Peyer's patch (tissue), 4 donors: ENCODE measurements at regions not wholly inside any gene's neighbourhood (a gene's known extent, or its start where the extent isn't known, plus 50 kb on each side); places are given as distances from the start of the nearest gene placed in this dataset.

Experiments used
- DNase-seq, 3 donors: peaks; one replicate each; pipeline ENCODE4 v3.0.0-alpha.2; 2017 to 2019
- H3K27ac ChIP-seq, 4 donors: fragments of 200-600 bp; sonication (generic); one replicate each; pipeline ENCODE4 v1.5.1; 2016 to 2019
- H3K27me3 ChIP-seq, 2 donors: fragments of 200-600 bp; sonication (generic); one replicate each; pipeline ENCODE4 v1.5.1; 2019
- H3K36me3 ChIP-seq, 3 donors: fragments of 200-600 bp; sonication (generic); one replicate each; pipeline ENCODE4 v1.5.1; 2016 to 2019
- H3K4me1 ChIP-seq, 4 donors: fragments of 200-600 bp; sonication (generic); one replicate each; pipeline ENCODE4 v1.5.1; 2016 to 2019
- H3K4me3 ChIP-seq, 4 donors: fragments of 200-600 bp; sonication (generic); 1 replicate in 3 of 4; 2 replicates in 1 of 4; pipeline ENCODE4 v1.5.1; 2016 to 2019; ENCODE audit warnings: mild to moderate bottlenecking in 1 of 4
- H3K9me3 ChIP-seq, 4 donors: fragments of 200-600 bp; sonication (generic); one replicate each; pipeline ENCODE4 v1.5.1; 2016 to 2019; ENCODE audit warnings: mild to moderate bottlenecking in 1 of 4
- CTCF ChIP-seq, 6 experiments: fragments of 450-650 bp in 4 of 6; fragments of 200-600 bp in 2 of 6; sonication (generic) in 1 of 6; IDR thresholded peaks; one replicate each; pipeline ENCODE4 v1.5.1; 2017 to 2019; ENCODE audit warnings: antibody characterized with exemption in 6 of 6, mild to moderate bottlenecking in 3 of 6, moderate library complexity in 1 of 6
- POLR2A ChIP-seq, 2 donors: fragments of 450-650 bp; IDR thresholded peaks; one replicate each; pipeline ENCODE4 v1.5.1; 2017; ENCODE audit warnings: antibody characterized with exemption in 2 of 2, mild to moderate bottlenecking in 2 of 2, moderate library complexity in 2 of 2

- DNase-seq, result no peak
- TF ChIP-seq CTCF (IDR thresholded peaks at IDR 0.05) (no peak), POLR2A (IDR thresholded peaks at IDR 0.05) (no peak)
- H3K9me3 ChIP-seq, result no peaks in the 10 kb centered on the region
- H3K27ac ChIP-seq, result no peak overlapping the region
- H3K4me1 ChIP-seq, result no peaks in the 10 kb centered on the region
- no peak overlapping the region for H3K4me3 ChIP-seq
- no peaks in the 10 kb centered on the region for H3K36me3 ChIP-seq
- no peaks in the 10 kb centered on the region for H3K27me3 ChIP-seq
These were observed 413.1 kb downstream of the PDGFC start for GRCh38 chr4:156558373-156559025.

GRCh38 chr4:156557920-156558319, 413.7 kb downstream of the PDGFC start:
- H3K4me1 ChIP-seq, result no peaks in the 10 kb centered on the region
- H3K9me3 ChIP-seq, result no peaks in the 10 kb centered on the region
- DNase-seq, result no peak
- no peak for TF ChIP-seq POLR2A (IDR thresholded peaks at IDR 0.05)
- TF ChIP-seq CTCF (IDR thresholded peaks at IDR 0.05), result no peak
- H3K27ac ChIP-seq, result no peak overlapping the region
- no peaks in the 10 kb centered on the region for H3K36me3 ChIP-seq
- H3K4me3 ChIP-seq, result no peak overlapping the region
- no peaks in the 10 kb centered on the region for H3K27me3 ChIP-seq

GRCh38 chr4:156556336-156556735, 415.3 kb downstream of the PDGFC start:
- Histone ChIP-seq H3K27me3 (no peaks in the 10 kb centered on the region), H3K27ac (no peak overlapping the region), H3K36me3 (no peaks in the 10 kb centered on the region), H3K4me3 (no peak overlapping the region), H3K4me1 (no peaks in the 10 kb centered on the region), H3K9me3 (no peaks in the 10 kb centered on the region)
- no peak for DNase-seq
- TF ChIP-seq POLR2A (IDR thresholded peaks at IDR 0.05) (no peak), CTCF (IDR thresholded peaks at IDR 0.05) (no peak)

GRCh38 chr4:156553659-156554058, 417.9 kb downstream of the PDGFC start:
- Histone ChIP-seq H3K4me1 (no peaks in the 10 kb centered on the region), H3K4me3 (no peak overlapping the region), H3K36me3 (no peaks in the 10 kb centered on the region), H3K27me3 (no peaks in the 10 kb centered on the region), H3K27ac (no peak overlapping the region), H3K9me3 (no peaks in the 10 kb centered on the region)
- DNase-seq, result no peak
- TF ChIP-seq POLR2A (IDR thresholded peaks at IDR 0.05), result no peak
- TF ChIP-seq CTCF (IDR thresholded peaks at IDR 0.05), result no peak

GRCh38 chr4:156547891-156548290, 423.7 kb downstream of the PDGFC start:
- Histone ChIP-seq H3K4me3 (no peak overlapping the region), H3K4me1 (no peaks in the 10 kb centered on the region), H3K36me3 (no peaks in the 10 kb centered on the region), H3K27me3 (no peaks in the 10 kb centered on the region), H3K9me3 (no peaks in the 10 kb centered on the region), H3K27ac (no peak overlapping the region)
- no peak for DNase-seq
- no peak for TF ChIP-seq POLR2A (IDR thresholded peaks at IDR 0.05)
- TF ChIP-seq CTCF (IDR thresholded peaks at IDR 0.05), result no peak

- Histone ChIP-seq H3K27me3 (no peaks in the 10 kb centered on the region), H3K36me3 (no peaks in the 10 kb centered on the region), H3K9me3 (no peaks in the 10 kb centered on the region), H3K4me3 (no peak overlapping the region), H3K4me1 (no peaks in the 10 kb centered on the region), H3K27ac (no peak overlapping the region)
- TF ChIP-seq POLR2A (IDR thresholded peaks at IDR 0.05), result no peak
- TF ChIP-seq CTCF (IDR thresholded peaks at IDR 0.05), result no peak
- DNase-seq, result no peak
These were observed 424.2 kb downstream of the PDGFC start for GRCh38 chr4:156547439-156547838.
